H1 (cell line): ENCODE measurements at regions not wholly inside any gene's neighbourhood (a gene's known extent, or its start where the extent isn't known, plus 50 kb on each side); places are given as distances from the start of the nearest gene placed in this dataset.

Experiments
- CTCF ChIA-PET: fragments of 300-600 bp; sonication (Branson Sonifier 250); formaldehyde crosslinking; loops from one replicate; lab custom pipeline; 2021; ENCODE audit not compliant: partially characterized antibody; lab: Charles Lee
- POLR2A ChIA-PET: fragments of 300-600 bp; sonication (Branson Sonifier 250); formaldehyde crosslinking; loops from one replicate; lab custom pipeline; 2021; ENCODE audit warnings: inconsistent platforms; ENCODE audit not compliant: partially characterized antibody; lab: Charles Lee
- DNase-seq, 2 experiments: peaks; one replicate each; pipeline versions ENCODE4 v3.0.0 to v3.0.0-alpha.2; 2010 to 2022; ENCODE audit warnings: low spot score in 2 of 2, low read depth in 1 of 2, mixed read lengths in 1 of 2
- FAIRE-seq: peaks from 2 replicates; lab custom pipeline; 2011; peaks lifted over from hg19 to GRCh38; lab: Jason Lieb, UNC
- H2AFZ ChIP-seq: 2 replicates; pipeline ENCODE4 v1.8.1; 2012; ENCODE audit warnings: low read length, inconsistent platforms
- H2AK5ac ChIP-seq: 2 replicates; pipeline ENCODE4 v1.6.1; 2013; ENCODE audit warnings: low read depth, low read length
- H2BK120ac ChIP-seq: replicated peaks from 2 replicates; pipeline ENCODE3; 2013; ENCODE audit warnings: low read depth, low read length, inconsistent platforms
- H2BK12ac ChIP-seq: 2 replicates; pipeline ENCODE4 v1.6.1; 2013; ENCODE audit warnings: low read depth, low read length
- H2BK15ac ChIP-seq: 2 replicates; pipeline ENCODE4 v1.6.1; 2013; ENCODE audit warnings: low read length
- H2BK20ac ChIP-seq: 2 replicates; pipeline ENCODE4 v1.6.1; 2013; ENCODE audit warnings: low read length
- H2BK5ac ChIP-seq: 2 replicates; pipeline ENCODE4 v1.6.1; 2013; ENCODE audit warnings: low read depth, low read length
- H3K14ac ChIP-seq: 2 replicates; pipeline ENCODE4 v1.6.1; 2013; ENCODE audit warnings: inconsistent platforms; ENCODE audit not compliant: insufficient read length
- H3K18ac ChIP-seq: 2 replicates; pipeline ENCODE4 v1.6.1; 2013; ENCODE audit warnings: low read length; ENCODE audit errors: extremely low read depth
- H3K23ac ChIP-seq: 2 replicates; pipeline ENCODE4 v1.6.1; 2013; ENCODE audit warnings: inconsistent platforms; ENCODE audit not compliant: insufficient read length
- H3K23me2 ChIP-seq: 2 replicates; pipeline ENCODE4 v1.6.1; 2013; ENCODE audit warnings: low read depth, low read length
- H3K27ac ChIP-seq: 2 replicates; pipeline ENCODE4 v1.6.1; 2011; ENCODE audit warnings: low read depth, low read length, inconsistent platforms
- H3K27me3 ChIP-seq, 4 experiments: replicated peaks in 1 of 4; 1 replicate in 1 of 4; 2 replicates in 3 of 4; pipeline versions ENCODE4 v1.6.1 to v1.8.1; 2011 to 2013; ENCODE audit warnings: low read length in 3 of 4, mild to moderate bottlenecking in 3 of 4, inconsistent platforms in 2 of 4, mixed read lengths in 2 of 4, moderate library complexity in 1 of 4; ENCODE audit not compliant: control insufficient read depth in 3 of 4, insufficient read depth in 3 of 4; ENCODE audit errors: extremely low read depth in 1 of 4
- H3K36me3 ChIP-seq, 4 experiments: 2 replicates each; pipeline versions ENCODE4 v1.6.1 to v1.8.1; 2011 to 2013; ENCODE audit warnings: mild to moderate bottlenecking in 4 of 4, low read length in 3 of 4, moderate library complexity in 2 of 4, control low read depth in 1 of 4, inconsistent platforms in 1 of 4; ENCODE audit not compliant: insufficient read depth in 4 of 4, control insufficient read depth in 2 of 4
- H3K4ac ChIP-seq: replicated peaks from 2 replicates; pipeline ENCODE3; 2013; ENCODE audit warnings: low read length, low read depth, mixed read lengths, inconsistent platforms; ENCODE audit not compliant: insufficient read length
- H3K4me1 ChIP-seq, 4 experiments: replicated peaks in 1 of 4; 1 replicate in 1 of 4; 2 replicates in 3 of 4; pipeline versions ENCODE4 v1.6.1 to v1.8.1; 2011 to 2013; ENCODE audit warnings: low read length in 3 of 4, inconsistent platforms in 2 of 4, mixed read lengths in 1 of 4; ENCODE audit not compliant: insufficient read depth in 4 of 4, control insufficient read depth in 3 of 4
- H3K4me2 ChIP-seq, 2 experiments: 2 replicates each; pipeline versions ENCODE4 v1.6.1 to v1.8.1; 2011 to 2013; ENCODE audit warnings: low read depth in 2 of 2, low read length in 2 of 2, control low read depth in 1 of 2, inconsistent platforms in 1 of 2, mild to moderate bottlenecking in 1 of 2; ENCODE audit not compliant: insufficient read depth in 1 of 2
- H3K4me3 ChIP-seq, 4 experiments: fragments of 200-600, 300-600 bp in 1 of 4; sonication (generic), shearing (Covaris generic), sonication (Bioruptor Twin) in 1 of 4; 2 replicates each; pipeline versions ENCODE4 v1.5.1 to v1.8.1; 2011 to 2016; ENCODE audit warnings: low read length in 4 of 4, low read depth in 3 of 4, control low read depth in 2 of 4, inconsistent platforms in 2 of 4, mild to moderate bottlenecking in 2 of 4, mixed read lengths in 1 of 4, moderate library complexity in 1 of 4; ENCODE audit not compliant: insufficient read depth in 2 of 4; ENCODE audit errors: extremely low read depth in 1 of 4
- H3K56ac ChIP-seq: replicated peaks from 2 replicates; pipeline ENCODE3; 2013; ENCODE audit warnings: low read depth, mild to moderate bottlenecking, mixed read lengths, low read length, inconsistent platforms; ENCODE audit not compliant: insufficient read length
- H3K79me1 ChIP-seq: 2 replicates; pipeline ENCODE4 v1.6.1; 2013; ENCODE audit warnings: low read depth, low read length, control low read depth
- H3K79me2 ChIP-seq, 2 experiments: 2 replicates each; pipeline versions ENCODE4 v1.6.1 to v1.8.1; 2012 to 2013; ENCODE audit warnings: low read length in 2 of 2, mild to moderate bottlenecking in 2 of 2, inconsistent platforms in 1 of 2; ENCODE audit not compliant: insufficient read depth in 2 of 2, control insufficient read depth in 1 of 2
- H3K9ac ChIP-seq, 4 experiments: replicated peaks in 1 of 4; 1 replicate in 1 of 4; 2 replicates in 3 of 4; pipeline versions ENCODE4 v1.6.1 to v1.8.1; 2011 to 2013; ENCODE audit warnings: low read depth in 3 of 4, low read length in 3 of 4, control low read depth in 2 of 4, mild to moderate bottlenecking in 2 of 4, moderate library complexity in 2 of 4, inconsistent platforms in 1 of 4; ENCODE audit errors: extremely low read depth in 1 of 4
- H3K9me3 ChIP-seq, 2 experiments: 2 replicates each; pipeline versions ENCODE4 v1.6.1 to v1.8.1; 2012 to 2013; ENCODE audit warnings: mild to moderate bottlenecking in 2 of 2, moderate library complexity in 2 of 2, control low read depth in 1 of 2, inconsistent platforms in 1 of 2, low read depth in 1 of 2, low read length in 1 of 2, mixed read lengths in 1 of 2; ENCODE audit not compliant: insufficient read depth in 2 of 2
- H4K20me1 ChIP-seq, 2 experiments: replicated peaks in 1 of 2; 2 replicates each; pipeline versions ENCODE3 to v1.8.1; 2011 to 2013; ENCODE audit warnings: inconsistent platforms in 2 of 2, low read length in 2 of 2, mild to moderate bottlenecking in 1 of 2; ENCODE audit not compliant: insufficient read depth in 2 of 2, control insufficient read depth in 1 of 2
- H4K5ac ChIP-seq: 2 replicates; pipeline ENCODE4 v1.6.1; 2013; ENCODE audit warnings: low read length, low read depth, mixed read lengths, inconsistent platforms; ENCODE audit not compliant: insufficient read length
- H4K8ac ChIP-seq: 2 replicates; pipeline ENCODE4 v1.8.0; 2013; ENCODE audit warnings: mild to moderate bottlenecking, moderate library complexity, low read length, inconsistent platforms; ENCODE audit not compliant: insufficient read depth; ENCODE audit errors: extremely low read depth
- H4K91ac ChIP-seq: replicated peaks from 2 replicates; pipeline ENCODE3; 2013; ENCODE audit warnings: low read length, mixed read lengths, inconsistent platforms; ENCODE audit not compliant: insufficient read length
- ATF2 ChIP-seq: IDR thresholded peaks from 2 replicates; pipeline ENCODE4 v1.6.1; 2012; ENCODE audit warnings: low read length, inconsistent platforms
- MAFK ChIP-seq: IDR thresholded peaks from 2 replicates; pipeline ENCODE4 v1.6.1; 2012; ENCODE audit warnings: low read depth, mild to moderate bottlenecking, improper control_type of control experiment, low read length
- POLR2A ChIP-seq, 2 experiments: IDR thresholded peaks; 1 replicate in 1 of 2; 2 replicates in 1 of 2; pipeline ENCODE4 v1.6.1; 2011; ENCODE audit warnings: low read depth in 2 of 2, low read length in 2 of 2, mild to moderate bottlenecking in 2 of 2; ENCODE audit errors: control extremely low read depth in 1 of 2
- POU5F1 ChIP-seq: IDR thresholded peaks from 2 replicates; pipeline ENCODE4 v1.6.1; 2011; ENCODE audit warnings: low read depth, mild to moderate bottlenecking, low read length, moderate library complexity
- RNF2 ChIP-seq: fragments of 200-900, 300-1000 bp; sonication (generic); IDR thresholded peaks from 2 replicates; pipeline ENCODE4 v1.7.1; 2016; ENCODE audit warnings: borderline replicate concordance, low read depth, mild to moderate bottlenecking, antibody characterized with exemption, low read length; ENCODE audit not compliant: poor library complexity, severe bottlenecking; ENCODE audit errors: missing control alignments
- TAF1 ChIP-seq: IDR thresholded peaks from 2 replicates; pipeline ENCODE4 v1.6.1; 2011; ENCODE audit warnings: mild to moderate bottlenecking, low read depth, low read length
- WGBS, 2 experiments: shearing (Covaris generic) in 1 of 2; methylation state at CpG; one replicate each; pipeline versions ENCODE4 v1.1.6 to v1.1.7; 2013 to 2015; ENCODE audit warnings: low lambda C conversion rate in 2 of 2, mixed read lengths in 2 of 2, inconsistent platforms in 1 of 2, low coverage in 1 of 2, missing lambda C conversion rate in 1 of 2; ENCODE audit not compliant: insufficient replicate concordance in 2 of 2, insufficient coverage in 1 of 2, insufficient read length in 1 of 2; ENCODE audit errors: extremely low coverage in 1 of 2, missing lambda C conversion rate in 1 of 2; 5-methylcytosine and 5-hydroxymethylcytosine counted together

DNA sequence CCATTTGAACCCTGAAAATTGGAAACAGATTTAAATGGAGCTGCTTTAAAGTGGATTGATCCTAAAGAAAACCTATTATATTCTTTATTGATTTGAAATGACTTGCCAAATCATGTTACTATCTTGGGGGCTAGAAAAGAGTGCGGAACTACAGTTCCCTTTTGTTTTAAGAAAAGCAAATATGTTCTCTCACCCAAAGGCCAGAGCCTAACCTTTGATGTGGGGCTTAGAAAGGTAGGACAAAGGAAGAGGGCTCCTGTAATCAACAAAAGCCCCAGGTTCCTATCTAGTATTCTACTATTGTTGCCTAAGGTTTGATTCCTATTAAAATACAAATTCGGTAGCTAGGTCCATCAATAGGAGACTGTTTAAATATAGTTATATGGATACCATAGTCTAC, 100.8 kb upstream of the BEND6 start:
- Histone ChIP-seq H4K8ac (no peak overlapping the region), H3K27me3 (no peaks in the 10 kb centered on the region), H2BK120ac (no peak overlapping the region), H2BK15ac (no peak overlapping the region), H3K4ac (no peak overlapping the region), H3K79me2 (peaks cover 0 to 7% of the 10 kb centered on the region in 2 experiments; a peak in 2 of 4 replicates), H3K4me2 (no peak overlapping the region), H3K4me1 (peaks cover 5 to 18% (median 14%) of the 10 kb centered on the region in 4 experiments; a peak in 6 of 7 replicates), H2AK5ac (no peak overlapping the region), H3K18ac (no peak overlapping the region), H2BK20ac (no peak overlapping the region), H3K9ac (no peak overlapping the region), H4K20me1 (peaks cover 0 to 1% of the 10 kb centered on the region in 2 experiments), H4K5ac (no peak overlapping the region), H3K27ac (no peak overlapping the region), H2BK12ac (no peak overlapping the region), H3K9me3 (no peaks in the 10 kb centered on the region), H2AFZ (no peak overlapping the region), H3K56ac (no peak overlapping the region), H3K14ac (no peak overlapping the region), H3K4me3 (no peak overlapping the region), H3K23ac (no peak overlapping the region), H2BK5ac (no peak overlapping the region), H3K79me1 (no peaks in the 10 kb centered on the region), H4K91ac (no peak overlapping the region), H3K36me3 (no peaks in the 10 kb centered on the region), H3K23me2 (peaks cover 11% of the 10 kb centered on the region)
- ChIA-PET CTCF (interaction anchor here (1.6 kb wide), 1 partner anchor 258 kb away, joined by 4 read pairs; no protein-coding TSS in a partner anchor), POLR2A (interaction anchor here (0.6 kb wide), 1 partner anchor 13 kb away, joined by 3 read pairs; no protein-coding TSS in a partner anchor)
- WGBS, 2 experiments: 76% methylated on average over 2 of the region's 2 CpGs; no CpG with 5 or more reads in 1 of the 2 experiments
- DNase-seq (no peak), FAIRE-seq (no peak)
- TF ChIP-seq POLR2A (IDR thresholded peaks at IDR 0.05; ENCODE audit: control extremely low read depth in 1 of 2, low read depth in 2 of 2, low read length in 2 of 2) (no peak), ATF2 (no peak), RNF2 (no peak), TAF1 (no peak), MAFK (no peak), POU5F1 (no peak)
